ENCODE measurements at regions not wholly inside any gene's neighbourhood (a gene's known extent, or its start where the extent isn't known, plus 50 kb on each side); places are given as distances from the start of the nearest gene placed in this dataset.

DNA sequence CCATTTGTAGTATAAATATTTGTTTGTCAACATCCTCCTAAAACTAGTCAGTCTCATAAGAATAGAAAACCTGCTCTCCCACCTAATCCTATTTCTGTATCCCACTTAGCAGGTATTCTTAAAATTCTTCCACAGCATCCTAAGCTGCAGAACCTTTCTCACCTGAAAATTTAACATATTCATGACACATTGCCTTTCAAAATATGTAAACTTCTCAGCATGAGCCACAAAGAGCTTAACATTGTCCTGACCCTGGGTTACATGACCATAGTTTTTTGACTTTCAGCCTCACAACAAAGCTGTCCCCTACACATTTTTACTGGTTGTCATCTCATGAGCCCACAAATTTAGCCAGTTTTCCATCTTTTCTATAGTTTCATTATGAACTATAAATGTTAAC is 712.1 kb downstream of the LTN1 start:
- Mint-ChIP-seq H3K27me3 (no peaks in the 10 kb centered on the region), H3K4me3 (no peak overlapping the region), H3K9me3 (ENCODE audit: insufficient read depth) (no peaks in the 10 kb centered on the region), H3K27ac (no peak overlapping the region), H3K4me1 (no peaks in the 10 kb centered on the region)
- DNase-seq (no peak), ATAC-seq (ENCODE audit: low read depth) (no peak)
- H3K4me2 ChIP-seq (replicated peaks; ENCODE audit: low read depth, low read length, poor library complexity, severe bottlenecking): no peak overlapping the region
- H3K27ac ChIP-seq (ENCODE audit: low read length in 2 of 2): no peak overlapping the region
- H3K9ac ChIP-seq (ENCODE audit: low read length): no peak overlapping the region
- H3K9me3 ChIP-seq (ENCODE audit: control extremely low read depth in 1 of 3, control insufficient read depth in 2 of 3, insufficient read depth in 1 of 3, low read length in 2 of 3): no peaks in the 10 kb centered on the region
- H3K27me3 ChIP-seq (replicated peaks in 1 of 4; ENCODE audit: control extremely low read depth in 1 of 4, control insufficient read depth in 3 of 4, insufficient read depth in 4 of 4, low read length in 3 of 4): no peaks in the 10 kb centered on the region
- H3K79me2 ChIP-seq (ENCODE audit: control insufficient read depth, insufficient read depth, low read length): no peaks in the 10 kb centered on the region
- H3K4me1 ChIP-seq (ENCODE audit: control insufficient read depth in 2 of 2, insufficient read depth in 2 of 2, low read length in 2 of 2): no peaks in the 10 kb centered on the region
- no peaks in the 10 kb centered on the region for H4K20me1 ChIP-seq (ENCODE audit: control insufficient read depth, insufficient read depth, low read length, poor library complexity, severe bottlenecking)
- ChIA-PET POLR2A (no interaction called here), CTCF (no interaction called here)
- intact Hi-C loops (cut with micrococcal nuclease): no loop called here
- H3K36me3 ChIP-seq (replicated peaks in 1 of 2; ENCODE audit: control extremely low read depth in 1 of 2, control insufficient read depth in 1 of 2, extremely low read depth in 1 of 2, insufficient read depth in 2 of 2, low read length in 1 of 2): no peaks in the 10 kb centered on the region
- no peak overlapping the region for H3K4me3 ChIP-seq (ENCODE audit: control extremely low read depth in 1 of 5, extremely low read depth in 1 of 5, insufficient read depth in 1 of 5, low read depth in 2 of 5, low read length in 4 of 5)
- no peak overlapping the region for H2AFZ ChIP-seq (ENCODE audit: insufficient read depth, low read depth, low read length, poor library complexity, severe bottlenecking)
- TF ChIP-seq EZH2 (IDR thresholded peaks at IDR 0.05; ENCODE audit: borderline replicate concordance, insufficient read depth, low read depth, low read length, poor library complexity, severe bottlenecking): no peak
- TF ChIP-seq, protein P1, sequence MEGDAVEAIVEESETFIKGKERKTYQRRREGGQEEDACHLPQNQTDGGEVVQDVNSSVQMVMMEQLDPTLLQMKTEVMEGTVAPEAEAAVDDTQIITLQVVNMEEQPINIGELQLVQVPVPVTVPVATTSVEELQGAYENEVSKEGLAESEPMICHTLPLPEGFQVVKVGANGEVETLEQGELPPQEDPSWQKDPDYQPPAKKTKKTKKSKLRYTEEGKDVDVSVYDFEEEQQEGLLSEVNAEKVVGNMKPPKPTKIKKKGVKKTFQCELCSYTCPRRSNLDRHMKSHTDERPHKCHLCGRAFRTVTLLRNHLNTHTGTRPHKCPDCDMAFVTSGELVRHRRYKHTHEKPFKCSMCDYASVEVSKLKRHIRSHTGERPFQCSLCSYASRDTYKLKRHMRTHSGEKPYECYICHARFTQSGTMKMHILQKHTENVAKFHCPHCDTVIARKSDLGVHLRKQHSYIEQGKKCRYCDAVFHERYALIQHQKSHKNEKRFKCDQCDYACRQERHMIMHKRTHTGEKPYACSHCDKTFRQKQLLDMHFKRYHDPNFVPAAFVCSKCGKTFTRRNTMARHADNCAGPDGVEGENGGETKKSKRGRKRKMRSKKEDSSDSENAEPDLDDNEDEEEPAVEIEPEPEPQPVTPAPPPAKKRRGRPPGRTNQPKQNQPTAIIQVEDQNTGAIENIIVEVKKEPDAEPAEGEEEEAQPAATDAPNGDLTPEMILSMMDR (IDR thresholded peaks at IDR 0.05): no peak

DNA sequence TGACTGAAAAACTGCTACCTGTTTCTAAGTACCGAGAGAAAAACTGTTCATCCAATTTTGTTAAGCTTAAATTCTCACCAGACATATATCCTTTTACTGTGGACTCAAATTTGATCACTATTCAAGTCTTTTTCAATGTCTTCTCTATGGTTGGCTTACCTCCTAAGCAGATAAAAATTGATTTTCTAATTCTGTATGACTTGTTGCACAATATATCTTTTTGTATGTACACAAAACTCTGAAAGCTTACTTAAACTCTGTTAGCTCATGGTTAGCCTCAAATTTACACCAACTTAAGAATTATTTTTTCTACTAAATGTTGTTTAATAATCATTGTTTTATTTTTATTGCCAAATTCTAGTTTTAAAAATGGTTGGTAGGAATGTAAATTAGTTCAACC is 715.4 kb downstream of the LTN1 start:
- WGBS (ENCODE audit: insufficient coverage): 80% methylated on average over 1 of the region's 1 CpG

More for the DNA sequence above, 715.4 kb downstream of the LTN1 start:
- ChIA-PET POLR2A (no interaction called here), CTCF (no interaction called here)
- H3K36me3 ChIP-seq (replicated peaks in 1 of 2; ENCODE audit: control extremely low read depth in 1 of 2, control insufficient read depth in 1 of 2, extremely low read depth in 1 of 2, insufficient read depth in 2 of 2, low read length in 1 of 2): no peaks in the 10 kb centered on the region
- no peaks in the 10 kb centered on the region for H3K9me3 ChIP-seq (ENCODE audit: control extremely low read depth in 1 of 3, control insufficient read depth in 2 of 3, insufficient read depth in 1 of 3, low read length in 2 of 3)
- ATAC-seq (ENCODE audit: low read depth): no peak
- no peaks in the 10 kb centered on the region for H4K20me1 ChIP-seq (ENCODE audit: control insufficient read depth, insufficient read depth, low read length, poor library complexity, severe bottlenecking)
- no peak overlapping the region for H3K9ac ChIP-seq (ENCODE audit: low read length)
- H3K4me2 ChIP-seq (replicated peaks; ENCODE audit: low read depth, low read length, poor library complexity, severe bottlenecking): no peak overlapping the region
- H3K79me2 ChIP-seq (ENCODE audit: control insufficient read depth, insufficient read depth, low read length): no peaks in the 10 kb centered on the region
- H3K4me3 ChIP-seq (ENCODE audit: control extremely low read depth in 1 of 5, extremely low read depth in 1 of 5, insufficient read depth in 1 of 5, low read depth in 2 of 5, low read length in 4 of 5): no peak overlapping the region
- Mint-ChIP-seq H3K4me1 (no peaks in the 10 kb centered on the region), H3K27me3 (no peaks in the 10 kb centered on the region), H3K4me3 (no peak overlapping the region), H3K27ac (no peak overlapping the region), H3K9me3 (ENCODE audit: insufficient read depth) (no peaks in the 10 kb centered on the region)
- no peak for TF ChIP-seq EZH2 (IDR thresholded peaks at IDR 0.05; ENCODE audit: borderline replicate concordance, insufficient read depth, low read depth, low read length, poor library complexity, severe bottlenecking)
- TF ChIP-seq, protein P1 (IDR thresholded peaks at IDR 0.05): no peak
- no peaks in the 10 kb centered on the region for H3K27me3 ChIP-seq (replicated peaks in 1 of 4; ENCODE audit: control extremely low read depth in 1 of 4, control insufficient read depth in 3 of 4, insufficient read depth in 4 of 4, low read length in 3 of 4)
- H2AFZ ChIP-seq (ENCODE audit: insufficient read depth, low read depth, low read length, poor library complexity, severe bottlenecking): no peak overlapping the region
- H3K27ac ChIP-seq (ENCODE audit: low read length in 2 of 2): no peak overlapping the region
- DNase-seq: no peak
- H3K4me1 ChIP-seq (ENCODE audit: control insufficient read depth in 2 of 2, insufficient read depth in 2 of 2, low read length in 2 of 2): no peaks in the 10 kb centered on the region
- intact Hi-C loops (cut with micrococcal nuclease): no loop called here
